Esophagus squamous epithelium (tissue), 4 donors: ENCODE measurements at regions not wholly inside any gene's neighbourhood (a gene's known extent, or its start where the extent isn't known, plus 50 kb on each side); places are given as distances from the start of the nearest gene placed in this dataset.

Source experiments
- POLR2A ChIP-seq, 4 donors: fragments of 450-650 bp; IDR thresholded peaks; one replicate each; pipeline ENCODE4 v1.6.1; 2017; ENCODE audit warnings: antibody characterized with exemption in 4 of 4, mild to moderate bottlenecking in 4 of 4, moderate library complexity in 3 of 4
- TF ChIP-seq, protein P1 (sequence below), 6 experiments: fragments of 450-650 bp in 4 of 6; fragments of 200-600 bp in 2 of 6; sonication (generic) in 2 of 6; IDR thresholded peaks; one replicate each; pipeline ENCODE4 v1.5.1; 2016 to 2019; ENCODE audit warnings: antibody characterized with exemption in 6 of 6, mild to moderate bottlenecking in 4 of 6, moderate library complexity in 4 of 6

DNA sequence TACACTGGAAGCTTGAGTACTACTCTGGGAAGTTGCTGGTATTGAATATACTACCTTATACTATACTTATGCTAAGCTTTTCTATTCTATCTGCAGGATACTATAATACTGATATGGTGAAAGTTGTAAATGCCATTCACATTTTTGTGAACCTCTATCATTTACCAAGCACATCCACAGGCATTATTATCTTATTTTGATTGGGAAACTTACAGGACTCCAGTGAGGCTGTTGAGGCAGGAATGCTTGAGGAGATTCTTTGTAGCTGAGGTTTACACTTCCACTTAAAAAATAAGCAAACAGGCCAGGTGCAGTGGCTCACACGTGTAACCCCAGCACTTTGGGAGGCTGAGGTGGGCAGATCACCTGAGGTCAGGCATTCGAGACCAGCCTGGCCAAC lies 442.9 kb downstream of the QKI start:
- TF ChIP-seq, protein P1, sequence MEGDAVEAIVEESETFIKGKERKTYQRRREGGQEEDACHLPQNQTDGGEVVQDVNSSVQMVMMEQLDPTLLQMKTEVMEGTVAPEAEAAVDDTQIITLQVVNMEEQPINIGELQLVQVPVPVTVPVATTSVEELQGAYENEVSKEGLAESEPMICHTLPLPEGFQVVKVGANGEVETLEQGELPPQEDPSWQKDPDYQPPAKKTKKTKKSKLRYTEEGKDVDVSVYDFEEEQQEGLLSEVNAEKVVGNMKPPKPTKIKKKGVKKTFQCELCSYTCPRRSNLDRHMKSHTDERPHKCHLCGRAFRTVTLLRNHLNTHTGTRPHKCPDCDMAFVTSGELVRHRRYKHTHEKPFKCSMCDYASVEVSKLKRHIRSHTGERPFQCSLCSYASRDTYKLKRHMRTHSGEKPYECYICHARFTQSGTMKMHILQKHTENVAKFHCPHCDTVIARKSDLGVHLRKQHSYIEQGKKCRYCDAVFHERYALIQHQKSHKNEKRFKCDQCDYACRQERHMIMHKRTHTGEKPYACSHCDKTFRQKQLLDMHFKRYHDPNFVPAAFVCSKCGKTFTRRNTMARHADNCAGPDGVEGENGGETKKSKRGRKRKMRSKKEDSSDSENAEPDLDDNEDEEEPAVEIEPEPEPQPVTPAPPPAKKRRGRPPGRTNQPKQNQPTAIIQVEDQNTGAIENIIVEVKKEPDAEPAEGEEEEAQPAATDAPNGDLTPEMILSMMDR (IDR thresholded peaks at IDR 0.05): no peak
- no peak for TF ChIP-seq POLR2A (IDR thresholded peaks at IDR 0.05)
